HG03159 (cell line): ENCODE measurements at regions not wholly inside any gene's neighbourhood (a gene's known extent, or its start where the extent isn't known, plus 50 kb on each side); places are given as distances from the start of the nearest gene placed in this dataset.

Experiments
- ATAC-seq: cut with Tn5 transposase; IDR thresholded peaks from one replicate; pipeline ENCODE4 v1.9.1; 2021; ENCODE audit warnings: mild to moderate bottlenecking, moderate library complexity; ENCODE audit not compliant: unreplicated experiment

DNA sequence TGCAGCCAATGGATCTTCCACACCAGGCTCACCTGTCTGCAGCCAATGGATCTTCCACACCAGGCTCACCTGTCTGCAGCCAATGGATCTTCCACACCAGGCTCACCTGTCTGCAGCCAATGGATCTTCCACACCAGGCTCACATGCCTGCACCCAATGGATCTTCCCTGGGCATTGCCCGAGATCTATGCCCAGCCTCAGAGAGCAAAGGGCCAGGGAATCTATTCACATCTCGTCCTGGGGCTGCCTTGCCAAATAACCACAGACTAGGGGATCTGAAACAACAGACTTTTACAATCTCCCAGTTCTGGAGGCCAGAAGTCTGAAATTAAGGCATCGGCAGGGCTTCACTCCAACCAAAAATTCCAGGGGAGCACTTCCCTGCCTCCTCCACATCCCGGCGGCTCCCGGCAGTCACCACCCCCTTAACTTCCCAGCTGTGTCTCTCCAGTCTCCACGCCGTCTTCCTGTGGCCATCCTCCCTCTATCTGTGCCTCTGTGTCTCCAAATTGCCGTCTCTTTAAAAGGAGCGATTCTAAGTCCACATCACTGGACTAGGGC, 92.4 kb upstream of the PPP2R2D start:
- ATAC-seq, result no peak

DNA sequence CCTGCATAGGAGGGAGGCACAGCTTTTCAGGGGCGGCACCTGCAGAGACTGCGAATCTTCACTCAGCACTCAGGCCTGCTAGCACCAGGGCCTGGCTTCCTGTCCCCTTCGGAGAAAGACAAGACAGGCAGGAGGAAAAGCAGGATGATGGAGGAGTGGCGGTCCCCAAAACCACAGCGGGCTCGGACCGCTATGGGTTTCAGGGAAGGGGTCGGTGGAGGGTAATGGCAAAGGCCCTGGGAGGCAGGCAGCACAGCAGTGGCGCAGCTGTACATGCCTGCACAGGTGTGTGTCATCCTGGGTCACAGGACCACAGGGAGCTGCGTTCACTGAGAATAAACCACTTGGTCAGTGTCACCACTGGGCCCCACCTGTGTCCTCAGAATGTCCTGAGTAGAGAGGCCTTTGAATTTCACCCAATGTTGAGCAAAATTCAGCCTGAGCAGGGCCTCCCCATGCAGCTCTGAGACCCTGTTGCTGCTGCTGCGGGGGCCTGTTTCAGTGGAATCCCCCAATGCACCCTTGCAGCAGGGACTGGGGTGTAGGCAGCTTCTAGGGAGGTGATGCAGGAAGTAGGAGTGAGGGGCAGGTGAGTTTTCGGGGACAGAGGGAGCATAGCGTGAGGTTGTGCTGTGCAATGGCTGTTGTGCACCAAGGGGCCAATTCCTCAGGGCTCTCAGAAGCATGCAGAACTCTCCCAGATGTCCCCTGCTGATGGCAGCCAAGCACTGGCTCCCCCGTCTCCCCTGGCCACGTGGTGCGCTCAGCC, 90.6 kb upstream of the PPP2R2D start:
- no peak for ATAC-seq

DNA sequence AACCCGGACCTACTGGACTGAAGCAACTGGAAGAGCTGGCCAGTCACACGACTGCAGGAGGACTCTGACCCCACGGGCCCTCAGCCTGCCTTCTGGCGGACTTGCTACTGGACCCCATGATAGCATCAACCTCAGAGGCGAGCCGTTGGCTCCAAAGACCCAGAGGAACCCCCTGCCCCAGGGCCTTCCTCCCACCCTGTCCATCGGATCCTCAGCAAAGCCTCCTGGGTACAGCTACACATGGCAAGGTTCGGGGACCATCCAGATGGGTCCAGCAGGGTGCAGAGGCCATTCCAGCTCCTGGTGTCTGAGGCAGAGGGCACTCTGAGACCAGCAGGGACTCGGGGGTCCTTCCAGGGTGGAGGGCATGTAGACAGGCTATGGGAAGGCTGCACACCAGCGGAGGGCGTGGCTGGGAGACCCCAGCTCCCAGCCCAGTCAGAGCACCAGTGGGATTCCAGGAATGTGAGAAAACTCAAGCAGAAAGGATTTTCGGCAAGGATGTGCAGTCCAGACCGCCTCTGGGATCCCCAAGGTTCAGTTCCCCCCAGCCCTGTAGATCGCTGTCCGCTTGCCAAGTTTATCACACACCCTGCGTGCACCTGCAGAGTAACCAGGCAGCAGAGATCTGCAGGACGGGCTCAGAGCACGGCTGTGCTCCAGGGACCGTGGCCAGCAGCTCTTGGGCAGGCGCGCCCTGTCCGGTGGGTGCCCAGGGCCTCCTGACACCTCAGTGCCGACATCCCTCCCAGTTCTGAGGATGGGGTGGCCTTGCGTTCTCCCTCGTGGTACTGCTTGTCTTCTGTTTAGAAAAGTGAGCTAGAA, 89.8 kb upstream of the PPP2R2D start:
- ATAC-seq, result no peak

DNA sequence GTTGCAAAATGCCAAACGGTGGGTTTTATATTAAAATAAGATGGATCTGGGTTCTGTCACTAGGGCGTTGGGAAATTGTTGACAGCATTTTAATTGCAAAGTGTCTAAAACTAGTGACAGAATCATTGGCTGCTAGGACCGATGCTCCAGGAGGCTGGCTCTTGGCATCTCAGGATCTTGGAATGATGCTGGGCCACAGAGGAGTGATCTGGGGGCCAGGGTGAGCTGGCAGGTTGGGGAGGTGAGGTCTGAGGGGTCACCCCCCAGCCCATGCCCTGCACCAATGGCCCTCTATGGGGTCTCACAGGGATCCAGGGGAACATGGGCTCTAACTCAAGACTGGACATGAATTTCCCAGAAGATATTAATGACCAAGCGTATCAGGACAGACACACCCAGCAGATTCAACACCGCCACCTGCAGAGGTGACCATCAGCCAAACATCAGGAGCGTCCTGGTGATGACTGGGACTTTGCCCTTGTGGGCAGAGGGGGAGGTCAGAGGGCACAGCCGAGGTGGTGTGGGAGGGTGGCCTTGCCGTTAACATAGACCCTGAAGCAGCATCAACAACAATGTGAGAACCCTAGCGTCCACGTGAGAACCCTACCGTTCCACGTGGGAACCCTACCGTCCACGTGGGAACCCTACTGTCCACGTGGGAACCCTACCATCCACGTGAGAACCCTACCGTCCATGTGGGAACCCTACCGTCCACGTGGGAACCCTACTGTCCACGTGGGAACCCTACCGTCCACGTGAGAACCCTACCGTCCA, 89.0 kb upstream of the PPP2R2D start:
- ATAC-seq, result no peak

DNA sequence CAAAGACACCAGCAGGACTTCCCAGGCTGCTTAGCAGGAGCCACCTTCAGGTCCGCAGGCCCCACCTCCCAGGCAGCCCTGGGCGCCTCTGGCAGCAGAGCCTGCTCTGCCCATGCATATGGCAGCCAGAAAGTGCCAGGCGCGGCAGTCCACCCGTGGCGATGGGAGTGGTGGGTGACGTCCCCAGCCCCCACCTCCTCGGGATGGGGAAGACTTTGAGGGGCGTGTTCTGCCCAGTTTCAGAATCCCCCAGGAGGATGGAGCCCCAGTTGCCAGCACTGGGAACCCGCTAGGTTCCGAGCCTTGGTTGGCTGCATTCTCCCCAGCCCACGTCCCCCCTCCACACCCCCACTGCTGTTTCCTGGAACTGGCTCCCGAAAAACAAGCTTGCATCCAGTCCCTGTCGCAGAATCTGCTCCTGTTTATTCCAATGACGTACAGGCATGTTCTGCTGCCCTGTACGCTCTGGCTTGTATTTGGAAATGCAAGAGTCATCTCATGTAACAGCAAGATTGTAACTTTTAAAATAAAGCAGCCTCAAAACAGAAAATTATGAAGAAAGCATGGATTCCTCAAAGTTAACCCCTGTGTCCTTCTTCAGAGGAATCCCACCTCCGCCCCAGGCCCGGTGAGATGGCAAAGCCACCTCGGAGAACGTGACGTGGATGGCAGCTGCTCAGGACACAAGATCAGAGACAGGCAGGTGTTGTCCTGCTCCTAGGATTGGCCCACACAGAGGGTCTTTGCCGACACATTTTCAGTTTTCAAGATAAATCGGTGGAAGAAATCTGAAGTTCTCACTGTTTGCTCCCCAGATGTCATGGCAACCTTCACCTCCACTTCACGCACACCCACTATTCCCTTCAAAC, 87.8 kb upstream of the PPP2R2D start:
- no peak for ATAC-seq

DNA sequence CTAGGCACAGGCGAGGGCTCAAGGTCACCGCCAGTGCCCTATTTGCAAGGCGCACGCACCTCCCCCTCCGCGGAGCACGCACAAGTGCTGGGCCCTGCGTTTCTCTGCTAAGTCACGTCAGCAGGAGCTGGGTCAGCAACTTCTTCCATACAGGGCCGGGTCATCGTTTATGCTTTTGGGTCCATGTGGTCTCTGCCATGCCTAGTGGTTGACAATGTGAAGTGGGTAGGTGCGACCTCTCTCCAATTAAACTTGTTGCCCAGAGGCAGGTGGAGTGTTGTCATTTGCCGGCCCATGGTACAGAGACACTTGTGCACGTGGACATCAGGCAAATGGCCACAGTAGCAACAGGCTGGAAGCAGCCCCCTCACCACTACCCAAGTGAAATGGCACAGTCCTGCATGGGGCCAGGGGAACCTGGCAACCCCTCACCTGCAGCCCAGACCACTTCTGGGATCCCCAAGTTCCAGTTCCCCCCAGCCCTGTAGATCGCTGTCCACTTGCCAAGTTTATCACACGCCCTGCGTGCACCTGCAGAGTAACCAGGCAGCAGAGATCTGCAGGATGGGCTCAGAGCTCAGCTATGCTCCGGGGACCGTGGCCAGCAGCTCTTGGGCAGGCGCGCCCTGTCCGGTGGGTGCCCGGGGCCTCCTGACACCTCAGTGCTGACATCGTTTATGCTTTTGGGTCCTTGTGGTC, 86.1 kb upstream of the PPP2R2D start:
- no peak for ATAC-seq

DNA sequence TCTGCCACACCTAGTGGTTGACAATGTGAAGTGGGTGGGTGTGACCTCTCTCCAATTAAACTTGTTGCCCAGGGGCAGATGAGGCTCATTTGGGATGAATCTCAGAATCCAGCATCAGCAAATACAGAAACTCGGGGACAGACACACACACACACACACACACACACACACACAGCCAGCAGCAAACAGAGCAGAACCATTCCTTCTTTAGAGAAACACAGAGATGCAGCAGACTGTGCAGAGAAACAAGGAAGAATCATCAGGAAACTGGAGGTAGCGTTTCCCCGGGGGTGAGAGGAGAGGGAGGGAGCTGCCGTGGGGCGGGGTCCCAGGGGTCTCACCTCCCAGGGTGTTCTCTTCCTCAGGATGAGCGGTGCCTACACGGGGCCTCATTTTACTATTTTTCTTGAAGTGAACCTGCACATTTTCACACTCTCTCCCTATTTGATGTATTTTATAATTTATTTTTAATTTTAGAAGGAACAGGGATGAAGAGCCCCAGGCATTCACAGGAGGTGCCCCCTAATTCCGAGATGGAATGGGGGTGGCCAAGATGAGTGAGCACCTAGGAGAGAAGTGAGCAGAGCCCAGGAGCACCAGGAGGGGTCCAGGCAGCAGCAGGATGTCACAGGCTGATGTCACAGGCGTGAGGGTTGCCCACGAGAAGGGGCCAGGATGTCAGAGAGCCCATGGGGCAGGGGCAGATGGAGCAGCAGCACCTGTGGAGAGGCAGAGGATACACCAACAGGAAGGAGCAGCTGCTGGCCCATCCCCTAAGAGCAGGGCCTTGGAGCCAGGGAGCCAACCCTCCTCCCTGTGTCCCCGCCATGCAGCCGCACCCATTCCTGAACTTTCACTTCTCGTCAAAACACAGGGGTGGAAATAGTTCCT, 85.3 kb upstream of the PPP2R2D start:
- no peak for ATAC-seq

DNA sequence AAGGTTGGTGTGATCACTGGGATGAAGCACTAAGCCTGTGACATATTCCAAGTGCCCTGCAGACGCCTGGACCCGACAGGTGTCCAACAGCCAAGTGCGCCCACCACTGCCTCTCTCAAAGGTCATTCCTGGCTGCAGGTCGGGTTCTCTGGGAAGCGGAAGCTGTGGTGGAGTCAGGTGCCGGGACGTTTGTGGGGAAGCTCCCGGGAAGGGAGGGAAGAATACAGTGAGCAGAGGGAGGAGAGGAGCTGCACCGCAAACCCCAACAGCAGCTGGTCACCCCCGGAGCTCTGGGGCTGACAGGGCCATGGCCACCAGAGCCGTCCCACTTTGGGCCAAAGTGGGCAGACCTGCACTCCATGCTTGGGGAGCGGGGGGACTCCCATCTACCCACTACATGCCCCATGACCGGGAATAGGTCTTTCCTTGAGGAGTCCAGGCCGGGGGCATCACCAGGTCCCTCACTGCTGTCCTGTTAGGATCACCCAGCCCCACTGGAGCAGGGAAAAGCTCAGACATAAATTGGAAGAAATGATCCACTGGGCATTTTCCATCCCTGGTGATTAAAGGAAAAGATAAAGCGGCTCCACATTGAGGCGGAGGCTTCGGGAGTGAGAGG, 84.5 kb upstream of the PPP2R2D start:
- ATAC-seq, result no peak

DNA sequence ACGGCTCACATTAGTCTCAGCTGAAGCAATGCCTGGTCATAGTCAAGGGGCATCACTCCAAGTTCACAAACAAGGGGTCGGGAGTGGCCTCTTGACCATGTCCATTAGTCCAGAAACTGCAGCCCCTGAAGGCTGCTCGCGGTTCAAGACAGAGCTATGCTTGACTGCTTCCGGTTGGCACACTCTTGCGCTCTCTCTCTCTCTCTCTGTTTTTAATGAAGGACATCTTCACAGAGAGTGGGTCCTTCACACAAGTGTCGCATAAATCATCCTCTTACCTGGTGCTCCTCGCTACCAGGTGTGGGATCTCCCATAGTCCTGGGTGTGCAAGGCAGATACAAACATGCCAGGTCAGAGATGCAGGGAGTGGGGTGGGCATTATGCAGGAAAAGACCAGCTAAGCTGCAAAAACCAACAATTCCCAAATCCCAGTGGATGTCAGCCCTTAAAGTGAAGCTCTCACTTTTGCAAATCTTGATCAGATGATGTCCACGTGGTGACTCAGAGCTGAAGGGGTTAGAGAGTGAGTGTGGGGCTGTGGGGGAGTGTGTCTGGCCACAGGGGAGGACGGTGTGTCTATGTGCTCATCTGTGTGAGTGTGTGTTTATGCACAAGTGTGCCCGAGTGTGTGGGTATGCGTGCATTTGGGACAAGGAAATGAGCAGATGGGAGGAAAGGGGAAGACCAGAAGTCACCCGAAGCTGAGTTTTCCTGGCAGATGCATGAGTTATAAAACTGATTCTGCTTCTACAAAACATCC, 83.7 kb upstream of the PPP2R2D start:
- no peak for ATAC-seq

DNA sequence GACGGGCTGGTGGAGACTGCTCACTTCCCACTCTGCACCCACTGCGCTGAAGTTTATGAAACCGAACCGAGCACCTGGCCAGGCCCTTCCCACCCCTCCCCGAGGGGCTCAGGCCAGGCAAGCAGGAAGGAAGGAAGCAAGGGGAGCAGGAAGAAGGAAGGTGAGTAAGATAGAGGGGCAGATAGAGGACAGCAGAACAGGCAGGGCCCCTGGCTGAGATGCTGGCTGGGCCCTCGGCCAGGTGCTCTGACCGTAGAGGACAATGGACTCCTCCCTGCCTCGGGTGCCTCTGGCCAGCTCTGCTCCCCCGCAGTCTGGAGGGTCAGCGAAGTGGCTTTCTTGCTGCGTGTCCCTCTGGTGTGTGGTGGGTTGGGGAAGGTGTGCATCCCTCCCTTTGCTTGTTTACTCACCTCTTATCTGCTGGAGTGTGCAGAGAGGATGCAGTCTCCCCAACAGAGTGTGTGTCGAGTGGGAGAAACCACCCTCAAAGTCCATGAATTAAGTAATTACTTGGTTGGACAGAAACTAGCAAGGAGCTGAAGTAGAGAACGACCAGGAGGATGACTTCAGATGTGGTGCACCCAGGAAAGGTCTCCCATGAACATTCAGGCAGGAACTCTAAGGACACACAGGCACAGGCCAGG, 82.8 kb upstream of the PPP2R2D start:
- ATAC-seq, result no peak

DNA sequence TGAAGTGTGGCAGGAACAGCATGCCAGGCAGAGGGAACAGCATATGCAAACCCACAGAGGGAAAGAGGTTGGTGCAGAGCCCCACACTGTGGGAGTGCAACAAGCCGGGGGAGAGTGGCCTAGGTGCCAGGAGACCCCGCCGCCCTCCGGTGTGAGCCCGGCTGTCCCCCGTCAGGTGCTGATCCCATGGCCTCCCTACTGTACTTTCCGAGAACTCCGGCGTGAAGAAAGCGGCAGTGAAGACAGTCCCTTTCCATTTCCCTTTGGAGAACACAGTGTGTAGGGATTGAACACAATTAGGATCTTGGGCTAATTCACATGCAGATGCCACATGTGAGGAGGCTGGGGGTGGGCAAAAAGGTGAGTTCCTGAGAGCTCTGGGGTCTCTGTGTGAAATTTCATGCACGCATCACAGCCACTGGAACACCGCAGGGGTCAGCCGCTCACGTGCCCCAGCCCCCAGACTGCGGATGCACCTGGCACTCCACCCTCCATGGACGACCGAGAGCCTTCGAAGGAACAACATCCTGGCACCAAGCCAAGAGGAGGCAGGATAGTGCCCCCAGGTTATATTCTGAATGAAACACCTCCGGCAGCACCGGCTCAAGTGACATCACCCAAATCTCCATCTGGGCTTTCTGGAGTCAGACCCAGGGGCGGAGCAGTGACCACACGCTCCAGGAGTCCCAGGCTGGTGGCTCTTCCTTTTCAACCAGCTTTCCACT, 82.1 kb upstream of the PPP2R2D start:
- ATAC-seq, result no peak

DNA sequence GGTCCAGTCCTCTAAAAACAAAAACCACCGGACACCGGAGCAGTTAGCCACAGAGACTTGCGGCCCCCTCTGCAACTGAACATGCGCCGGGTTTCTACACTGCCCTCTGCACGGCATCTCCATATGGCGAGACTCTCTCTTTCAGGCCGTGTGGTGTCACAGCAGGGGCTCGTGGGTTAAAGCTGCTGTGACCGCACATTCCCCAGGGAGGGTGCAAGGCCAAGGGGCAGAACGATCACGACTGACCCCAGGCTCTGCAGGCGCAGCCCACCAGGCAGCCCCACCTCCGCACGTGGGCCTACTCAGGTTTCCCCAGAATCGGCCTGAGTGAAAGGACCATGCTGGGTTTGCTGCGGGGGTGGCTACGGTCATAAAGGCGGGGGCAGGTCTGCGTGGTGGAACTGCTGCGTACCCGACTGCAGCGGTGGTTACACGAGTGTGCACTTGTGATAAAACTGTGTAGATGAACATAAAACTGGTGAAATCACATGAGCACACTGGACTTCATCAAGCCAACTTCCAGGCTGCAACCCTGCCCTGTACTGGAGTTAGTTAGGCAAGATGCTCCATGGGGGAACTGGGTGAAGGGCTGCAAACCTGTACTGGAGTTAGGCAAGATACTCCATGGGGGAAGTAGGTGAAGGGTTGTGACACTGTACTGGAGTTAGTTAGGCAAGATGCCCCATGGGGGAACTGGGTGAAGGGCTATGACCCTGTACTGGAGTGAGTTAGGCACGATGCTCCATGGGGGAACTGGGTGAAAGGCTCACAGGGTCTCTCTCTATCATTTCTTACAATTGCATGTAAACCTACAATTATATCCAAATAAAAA, 81.4 kb upstream of the PPP2R2D start:
- no peak for ATAC-seq

DNA sequence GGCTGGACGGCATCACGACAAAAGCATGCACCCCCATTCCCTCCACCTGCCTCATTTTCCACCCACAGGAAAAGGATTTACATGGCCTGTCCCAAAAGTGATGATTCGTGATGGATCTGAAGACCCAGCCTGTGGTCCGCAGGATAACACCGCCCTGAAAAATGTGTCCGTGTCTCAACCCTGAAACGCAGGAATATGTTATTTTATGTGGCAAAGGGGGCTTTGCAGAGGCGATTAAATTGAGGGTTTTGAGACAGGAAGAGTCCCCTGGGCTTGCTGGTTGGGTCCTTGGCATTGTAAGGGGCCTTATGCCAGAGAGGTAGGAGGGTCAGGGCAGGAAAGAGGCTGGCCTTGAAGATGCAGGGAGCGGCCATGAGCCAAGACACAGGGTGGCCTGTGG, 80.2 kb upstream of the PPP2R2D start:
- no peak for ATAC-seq

DNA sequence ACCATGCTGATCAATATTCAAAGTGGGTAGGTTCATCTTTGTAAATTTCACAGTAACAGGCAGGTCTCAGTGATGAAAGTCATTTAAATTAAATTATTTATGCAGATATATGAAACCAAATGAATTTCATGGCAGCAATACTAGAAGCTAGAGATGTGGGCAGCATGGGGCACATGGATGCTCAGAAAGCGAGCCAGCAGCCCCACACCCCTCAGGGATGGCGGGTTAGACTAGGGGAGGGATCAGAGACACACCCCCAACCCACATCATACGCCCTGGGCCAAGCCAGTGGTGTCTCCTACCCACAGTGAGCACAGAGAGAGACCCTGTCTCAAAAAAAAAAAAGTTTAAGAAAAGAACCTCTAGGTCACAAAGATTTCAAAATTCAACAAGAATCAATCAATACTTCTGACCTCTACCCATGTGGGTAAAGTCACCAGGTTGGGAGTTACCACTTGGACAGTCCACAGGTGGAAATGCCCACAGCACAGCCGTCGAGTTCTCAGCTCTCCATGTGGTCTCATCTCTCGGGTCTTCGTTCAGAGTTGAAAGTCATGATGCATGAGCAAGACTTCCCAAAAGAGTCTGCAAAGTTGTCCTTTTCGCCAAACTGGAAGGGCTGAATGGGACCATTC, 79.3 kb upstream of the PPP2R2D start:
- ATAC-seq, result no peak
